ENCODE measurements at regions not wholly inside any gene's neighbourhood (a gene's known extent, or its start where the extent isn't known, plus 50 kb on each side); places are given as distances from the start of the nearest gene placed in this dataset.
"Not testable (repeated sequence)": the region's sequence is repeated elsewhere in the genome, so short reads cannot be mapped to it uniquely, and the experiment has no call there.

DNA sequence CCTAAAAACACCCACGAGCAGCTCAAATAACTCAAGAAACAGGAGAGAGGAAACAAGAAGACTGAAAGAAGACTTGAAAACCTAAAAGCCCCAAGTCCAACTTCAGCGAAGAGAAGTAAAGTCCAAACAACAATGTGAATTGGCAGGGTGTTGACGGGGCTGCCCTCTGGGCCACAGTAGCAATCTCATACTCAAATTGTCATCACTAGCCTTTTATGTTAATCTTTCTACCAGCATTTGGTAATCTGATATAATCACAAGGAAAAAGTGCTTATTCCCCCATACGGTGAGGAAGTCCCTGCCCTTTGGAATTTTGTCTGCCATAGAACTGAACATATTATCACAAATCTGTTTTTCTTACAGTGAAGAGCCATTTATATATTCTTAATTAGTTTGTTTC, 51.5 kb upstream of the IFNE start:
- no peak for DNase-seq (ENCODE audit: low read depth in 2 of 3, low spot score in 2 of 3)

DNA sequence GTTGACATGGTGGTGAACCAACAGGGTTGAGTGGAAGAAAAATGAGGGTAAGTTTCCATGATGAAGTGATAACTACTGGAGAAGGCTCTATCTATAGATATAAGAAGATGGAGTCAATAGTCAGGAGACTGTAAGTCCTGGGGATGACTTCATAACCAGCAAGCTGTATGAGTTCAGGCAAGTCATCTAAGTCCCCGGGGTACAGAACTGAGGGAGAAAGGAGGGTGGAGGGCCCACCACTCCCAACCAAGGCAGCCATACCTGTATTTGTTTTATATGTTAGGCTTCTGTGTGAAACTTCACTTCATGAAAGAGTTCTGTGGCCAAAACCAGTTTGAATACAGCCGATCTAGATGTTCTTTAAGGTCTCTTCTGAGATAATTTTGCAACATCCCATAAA, 53.3 kb upstream of the IFNE start:
- no peak for DNase-seq (ENCODE audit: low read depth in 2 of 3, low spot score in 2 of 3)

DNA sequence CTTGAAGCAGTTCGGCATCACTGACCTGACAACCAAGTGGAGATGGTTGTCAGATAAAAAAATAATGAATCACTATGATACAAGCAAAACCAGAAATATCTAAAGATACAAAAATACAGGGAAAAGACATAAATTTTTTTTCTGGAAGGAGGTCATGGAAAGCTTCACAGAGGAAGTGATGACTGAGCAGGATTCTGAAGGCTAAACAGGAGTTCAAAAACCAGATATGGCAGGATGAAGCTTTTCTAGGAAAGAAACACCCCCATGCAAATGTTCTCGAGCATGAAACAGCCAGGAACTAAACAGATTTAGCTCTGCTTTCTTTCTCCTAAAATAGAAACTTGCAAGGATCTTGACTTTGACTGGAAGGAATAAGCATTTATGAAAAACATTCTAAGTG, 60.7 kb upstream of the IFNE start:
- no peak for DNase-seq (ENCODE audit: low read depth in 2 of 3, low spot score in 2 of 3)

DNA sequence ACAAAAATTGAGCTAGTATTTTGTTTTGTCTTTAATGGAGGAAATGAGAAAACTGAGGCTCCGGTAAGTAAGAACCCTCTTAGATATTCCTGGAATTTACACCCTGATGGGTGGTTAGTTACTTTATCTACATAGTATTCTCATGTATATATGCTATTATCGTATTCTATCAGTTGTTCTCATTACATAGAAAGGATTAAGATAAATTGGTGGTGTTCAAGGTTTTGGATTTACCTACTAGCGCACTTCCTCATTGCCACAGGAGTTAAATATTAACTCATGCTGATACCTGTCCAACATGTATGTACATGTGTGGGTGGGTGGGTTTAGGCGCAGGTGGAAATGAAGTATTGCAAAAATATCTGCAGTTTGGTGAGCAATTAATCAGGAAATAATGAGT, 61.1 kb upstream of the IFNE start:
- no peak for DNase-seq (ENCODE audit: low read depth in 2 of 3, low spot score in 2 of 3)

DNA sequence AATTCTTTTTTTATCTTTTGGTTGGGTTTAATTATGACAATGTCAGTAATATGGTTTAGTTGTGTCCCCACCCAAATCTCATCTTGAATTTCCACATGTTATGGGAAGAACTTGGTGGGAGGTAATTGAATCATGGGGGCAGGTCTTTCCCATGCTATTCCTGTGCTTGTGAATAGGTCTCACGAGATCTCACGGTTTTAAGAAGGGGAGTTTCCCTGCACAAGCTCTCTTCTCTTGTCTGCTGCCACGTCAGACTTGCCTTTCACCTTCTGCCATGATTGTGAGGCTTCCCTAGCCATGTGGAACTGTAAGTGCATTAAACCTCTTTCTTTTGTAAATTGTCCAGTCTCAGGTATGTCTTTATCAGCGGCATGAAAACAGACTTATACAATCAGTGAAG, 61.7 kb upstream of the IFNE start:
- DNase-seq (ENCODE audit: low read depth in 2 of 3, low spot score in 2 of 3) = not testable (repeated sequence)

DNA sequence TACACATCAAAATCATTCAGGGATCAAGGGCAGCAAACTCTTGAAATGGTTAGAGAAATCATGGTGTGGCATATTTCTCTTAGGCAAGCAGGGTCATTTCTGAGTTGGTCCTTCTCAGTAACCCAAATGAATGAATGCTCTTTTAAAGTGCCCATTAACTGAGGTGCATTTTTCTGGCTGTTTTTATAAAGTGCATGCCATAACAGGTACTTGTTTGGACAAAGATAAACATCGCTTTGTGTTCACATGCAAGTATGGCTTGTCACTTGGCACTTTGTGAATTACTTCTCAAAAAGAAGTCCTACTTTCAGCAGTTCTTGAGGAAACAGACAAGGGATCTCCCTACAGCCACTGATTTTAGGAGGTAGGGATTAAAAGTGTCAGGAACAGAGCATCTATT, 64.8 kb upstream of the IFNE start:
- no peak for DNase-seq (ENCODE audit: low read depth in 2 of 3, low spot score in 2 of 3)

DNA sequence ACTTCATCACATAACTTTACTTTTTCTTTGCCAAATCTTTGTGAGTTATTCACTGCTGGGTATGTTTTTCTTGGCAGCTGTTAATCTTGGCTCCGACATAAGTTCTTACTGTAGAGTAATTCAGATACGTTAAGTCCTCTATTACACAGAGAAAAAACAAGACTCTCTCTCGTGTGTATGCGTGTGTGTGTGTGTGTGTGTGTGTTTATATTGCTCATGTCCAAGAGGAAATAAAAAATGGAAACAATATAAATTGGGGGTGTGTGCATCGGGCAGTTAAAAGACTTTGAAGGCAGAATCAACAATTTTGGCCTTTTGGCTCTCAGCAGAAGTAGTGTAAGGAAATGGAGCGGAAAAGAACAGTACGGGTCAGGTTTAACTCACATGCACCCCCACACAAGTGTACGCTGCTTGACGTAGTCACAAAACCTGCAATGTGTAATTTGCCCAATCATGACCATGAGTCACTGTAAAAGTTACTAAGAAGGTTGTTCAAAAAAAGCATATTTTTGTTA, 67.2 kb upstream of the IFNE start:
- no peak for DNase-seq (ENCODE audit: low read depth in 2 of 3, low spot score in 2 of 3)

DNA sequence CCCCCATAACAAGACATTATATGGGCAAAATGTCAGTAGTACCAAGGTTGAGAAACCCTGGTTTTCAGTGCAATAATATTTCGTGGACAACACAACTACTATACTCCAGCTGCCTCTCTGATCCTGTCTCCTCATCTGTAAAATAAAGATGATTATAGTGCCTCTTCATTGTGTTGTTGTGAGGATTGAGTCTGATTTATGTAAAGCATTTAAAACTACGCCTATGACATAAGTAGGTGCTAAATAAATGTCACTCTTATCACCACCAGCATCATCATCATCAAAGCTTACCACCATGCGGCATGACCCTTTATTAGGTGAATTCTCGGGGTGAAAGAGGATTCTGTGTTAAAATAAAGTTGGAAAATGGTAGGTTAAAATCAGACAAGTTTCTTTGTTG, 67.8 kb upstream of the IFNE start:
- DNase-seq (ENCODE audit: low read depth in 2 of 3, low spot score in 2 of 3) = no peak

DNA sequence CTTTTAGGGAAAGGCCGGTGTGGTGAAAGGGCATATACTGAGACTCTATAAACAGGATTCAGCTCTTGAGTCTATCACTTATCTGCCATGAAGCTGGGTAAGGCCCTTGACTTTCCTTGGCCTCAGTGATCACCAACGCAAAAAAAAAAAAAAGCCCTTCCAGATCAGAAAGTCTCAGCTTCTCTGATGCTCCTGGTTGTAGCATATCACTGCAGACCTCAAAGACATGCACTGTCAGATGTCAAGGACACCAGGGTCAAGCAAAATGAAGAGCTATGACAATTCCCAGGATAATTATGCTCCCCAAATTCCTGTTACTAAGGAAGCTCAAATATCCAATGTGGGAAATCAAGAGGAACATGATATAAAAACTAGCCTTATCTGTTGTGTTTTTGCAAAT, 68.3 kb upstream of the IFNE start:
- no peak for DNase-seq (ENCODE audit: low read depth in 2 of 3, low spot score in 2 of 3)

DNA sequence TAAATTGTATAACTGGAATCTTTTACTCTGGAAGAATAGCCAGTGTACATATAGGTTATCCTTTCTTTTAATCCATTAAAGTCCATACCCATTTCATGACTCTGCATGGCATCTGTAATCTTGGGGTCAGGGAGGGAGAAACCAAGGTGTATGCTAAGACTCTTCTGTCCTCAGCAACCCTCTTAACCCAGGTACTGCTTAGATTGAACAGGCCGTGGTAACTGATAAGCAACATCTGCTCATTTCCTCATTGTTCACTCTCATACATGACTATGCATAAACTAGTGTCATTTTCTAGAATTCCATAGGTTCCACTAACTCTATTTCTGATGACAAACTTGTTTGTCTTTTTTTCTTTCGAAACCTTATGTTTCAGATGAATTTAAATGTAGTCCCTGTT, 69.3 kb upstream of the IFNE start:
- no peak for DNase-seq (ENCODE audit: low read depth in 2 of 3, low spot score in 2 of 3)

DNA sequence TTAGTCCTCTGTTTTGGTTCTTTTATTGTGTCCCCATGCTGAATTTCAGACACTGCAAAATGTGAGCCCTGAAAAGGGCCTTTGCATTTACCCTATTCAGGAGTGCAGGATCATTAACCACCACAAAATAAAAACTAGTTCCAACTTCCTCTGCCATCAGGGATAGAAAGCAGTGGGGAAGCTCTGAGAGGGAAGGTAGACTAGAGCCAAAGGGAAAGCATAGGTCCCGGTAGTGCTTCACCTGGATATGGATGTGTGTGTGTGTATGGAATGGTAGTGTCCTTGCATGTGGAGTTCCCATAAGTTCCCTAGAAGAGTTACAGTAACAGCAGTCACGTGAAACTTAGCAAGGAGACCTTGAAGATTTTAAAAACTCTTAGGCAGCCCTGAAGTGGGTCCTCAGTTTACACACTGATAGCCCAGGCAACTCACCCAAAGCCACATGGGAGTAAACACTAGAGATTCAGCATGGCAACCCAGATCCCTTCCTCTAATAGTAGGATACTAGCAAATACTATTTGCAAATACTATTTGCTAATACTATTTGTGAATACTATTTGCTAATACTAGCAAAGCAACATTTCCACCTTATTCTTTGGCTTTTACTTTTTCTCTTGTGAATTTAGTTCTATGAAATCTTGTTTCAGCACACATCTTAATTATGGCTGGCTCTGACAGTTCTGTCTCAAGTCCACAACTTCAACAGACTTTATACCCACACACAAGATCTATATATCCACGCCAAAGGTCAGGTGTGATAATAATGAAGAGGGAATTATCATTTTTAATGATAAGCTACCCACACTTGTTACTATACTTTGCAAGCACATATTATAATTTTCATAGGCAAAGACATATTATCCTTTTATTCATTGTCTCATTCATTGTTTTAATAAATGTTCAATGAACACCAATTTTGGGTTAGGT, 70.4 kb upstream of the IFNE start:
- no peak for DNase-seq (ENCODE audit: low read depth in 2 of 3, low spot score in 2 of 3)

DNA sequence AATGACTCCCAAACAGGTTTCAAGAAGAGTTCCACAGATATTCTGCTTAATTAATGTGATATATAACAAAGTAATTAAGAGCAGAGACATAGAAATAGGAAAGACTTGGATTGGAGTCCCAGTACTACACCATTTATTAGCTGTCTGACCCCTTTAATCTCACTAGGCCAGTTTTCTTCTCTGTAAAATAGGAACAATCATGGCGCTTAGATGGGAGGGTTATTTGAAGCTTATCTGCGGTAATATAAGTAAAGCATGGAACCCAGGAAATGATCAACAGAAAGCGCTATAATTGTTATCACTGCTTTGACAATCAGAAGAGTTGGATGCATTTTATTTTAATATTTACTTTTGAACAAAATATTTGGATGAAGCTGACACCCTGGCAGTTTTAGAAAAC, 71.3 kb upstream of the IFNE start:
- DNase-seq (ENCODE audit: low read depth in 2 of 3, low spot score in 2 of 3) = no peak

DNA sequence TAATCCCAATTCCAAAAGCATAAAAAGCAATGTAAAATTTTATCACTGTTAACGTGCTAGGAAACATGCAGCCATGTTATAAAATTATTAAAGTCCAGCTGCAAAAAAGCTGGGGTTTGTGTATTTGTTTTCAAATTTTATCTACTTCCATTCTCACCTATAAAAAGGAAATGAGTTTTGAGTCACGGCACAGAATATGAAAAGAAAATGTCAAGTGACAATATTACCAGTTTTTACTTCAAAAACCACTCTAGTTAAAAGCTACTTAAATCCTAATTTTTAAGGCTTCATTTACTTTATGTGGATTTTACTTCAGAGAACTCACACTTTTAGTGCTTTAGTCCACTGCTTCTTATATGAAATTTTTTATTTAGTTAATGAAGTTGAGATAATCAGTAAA, 72.7 kb upstream of the IFNE start:
- DNase-seq (ENCODE audit: low read depth in 2 of 3, low spot score in 2 of 3) = no peak

DNA sequence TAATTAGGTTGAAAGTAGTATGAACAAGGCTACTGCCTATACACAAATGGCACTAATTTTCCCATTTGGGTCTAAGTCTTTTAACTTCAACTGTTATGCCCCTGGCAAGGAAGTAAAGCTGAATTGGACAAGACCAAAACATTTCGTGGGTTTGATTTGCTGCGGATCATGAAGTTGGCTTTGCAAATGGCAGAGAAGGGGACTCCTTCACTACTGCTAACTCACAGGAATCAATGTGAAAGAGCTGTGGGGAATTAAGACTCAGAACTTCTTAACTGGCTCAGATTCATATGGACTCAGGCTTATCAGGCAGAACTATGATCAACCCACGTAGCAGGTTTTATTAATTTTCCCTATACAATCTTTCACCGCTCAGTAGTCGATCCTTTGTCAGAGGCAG, 73.8 kb upstream of the IFNE start:
- DNase-seq (ENCODE audit: low read depth in 2 of 3, low spot score in 2 of 3) = no peak

DNA sequence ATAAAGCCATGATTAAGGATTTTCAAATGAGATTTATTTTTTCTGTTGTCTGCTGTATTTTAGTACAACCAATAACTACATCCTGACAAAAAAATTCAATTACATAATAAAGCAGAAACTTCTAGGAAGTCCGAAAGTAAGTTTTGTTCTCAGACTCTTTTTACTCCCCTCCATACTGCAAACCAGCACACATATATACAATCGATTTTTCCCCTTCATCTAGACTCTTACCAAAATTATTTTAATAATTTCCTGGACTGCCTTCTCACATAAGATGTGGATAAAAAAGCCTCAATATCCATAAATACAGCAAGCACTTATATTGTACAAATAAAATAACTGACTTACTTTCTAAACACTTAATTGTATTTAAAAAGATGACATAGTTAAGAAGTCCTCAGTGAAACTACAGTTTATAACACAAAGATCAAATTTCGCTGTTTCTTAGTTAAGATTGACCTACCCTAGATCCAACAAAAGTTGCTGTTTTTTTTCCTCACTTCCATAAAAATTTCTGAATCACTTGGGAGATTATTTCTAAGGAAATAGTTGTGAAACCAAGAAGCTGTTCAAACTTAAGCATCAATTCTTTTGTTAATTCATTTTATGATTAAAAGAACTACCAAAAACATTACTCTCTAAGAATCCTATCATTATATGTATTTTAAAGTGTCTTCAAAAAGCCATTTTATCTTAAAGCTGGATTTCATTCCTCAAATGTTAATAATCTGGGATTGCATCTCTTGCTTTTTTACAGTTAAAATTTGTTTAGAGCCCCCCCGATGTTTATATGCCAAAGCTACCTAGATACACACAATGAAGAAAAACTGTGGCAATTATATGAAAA, 74.7 kb upstream of the IFNE start:
- DNase-seq (ENCODE audit: low read depth in 2 of 3, low spot score in 2 of 3) = no peak

DNA sequence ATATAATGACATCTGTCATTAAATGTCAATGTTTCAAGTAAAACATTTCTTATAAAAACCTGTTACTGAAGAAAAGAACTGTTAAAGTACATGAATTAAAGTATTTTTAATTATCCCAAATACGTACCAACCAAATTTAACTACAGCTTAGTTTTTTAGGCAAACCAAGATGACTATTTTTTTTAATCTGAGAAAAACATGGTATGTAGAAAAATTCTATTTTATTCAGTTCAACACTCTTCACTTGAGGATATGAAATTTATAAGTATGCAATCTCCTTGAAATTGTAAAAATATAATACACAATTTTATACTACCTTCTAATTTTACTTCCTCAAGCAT, 75.3 kb upstream of the IFNE start:
- DNase-seq (ENCODE audit: low read depth in 2 of 3, low spot score in 2 of 3) = peak in 1 of 3 donors; percentile 11

DNA sequence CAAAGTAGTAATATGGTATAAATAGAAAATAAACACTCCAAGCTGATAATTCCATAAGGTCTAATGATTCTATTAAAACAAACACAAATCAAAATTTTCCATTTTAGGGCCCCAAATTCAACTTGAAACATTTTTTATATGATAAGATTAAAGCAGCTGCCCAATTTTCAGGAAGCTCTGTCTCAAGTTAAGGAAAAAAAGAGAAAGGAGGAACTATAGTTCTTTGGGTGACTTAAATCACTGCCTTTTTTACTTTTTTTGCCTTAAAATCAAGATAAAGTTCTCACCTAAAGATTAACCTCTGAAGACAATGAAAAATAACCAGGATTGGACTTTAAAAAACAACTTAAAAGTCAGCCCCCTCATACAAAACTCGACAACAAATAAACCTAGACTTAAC, 76.0 kb upstream of the IFNE start:
- peak in 1 of 3 donors; percentile 19 for DNase-seq (ENCODE audit: low read depth in 2 of 3, low spot score in 2 of 3)

DNA sequence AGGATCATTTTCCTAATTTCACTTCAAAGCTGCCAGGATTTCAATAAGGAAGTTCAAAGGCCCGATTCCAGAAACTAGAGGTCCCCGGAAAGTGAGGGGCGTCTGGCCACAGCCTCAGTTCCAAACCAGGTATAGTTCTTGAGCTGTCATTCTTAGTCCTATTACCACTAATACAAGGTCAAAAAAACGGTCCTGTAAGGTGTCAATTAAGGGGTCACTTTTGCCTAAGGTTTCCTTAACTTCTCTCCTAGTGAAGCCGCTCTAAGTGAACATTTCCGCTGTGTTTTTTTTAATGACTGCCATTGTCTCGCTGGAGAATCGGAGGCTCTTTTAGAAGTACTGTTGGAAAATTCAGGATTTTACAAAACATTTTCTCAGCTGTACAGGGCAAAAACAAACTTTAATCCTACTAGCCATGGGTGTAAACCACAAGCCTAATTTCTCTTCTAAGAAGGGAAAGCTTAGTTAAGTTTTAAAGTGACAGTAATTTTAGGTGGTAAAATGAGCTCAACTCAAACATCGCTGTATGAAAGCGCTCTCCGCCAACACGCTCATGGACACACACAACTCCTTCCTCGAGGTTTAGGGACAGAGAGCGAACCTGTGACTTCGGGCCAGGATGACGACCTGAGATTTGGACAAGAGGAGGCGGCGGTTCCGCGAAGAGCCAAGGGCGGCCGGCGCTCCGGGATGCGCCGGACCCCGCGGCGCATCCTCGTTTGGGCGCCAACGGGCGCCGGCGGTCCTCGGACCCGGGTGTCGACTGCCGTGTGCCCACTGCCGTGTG, 76.7 kb upstream of the IFNE start:
- peak in 1 of 3 donors; percentile 27 for DNase-seq (ENCODE audit: low read depth in 2 of 3, low spot score in 2 of 3)

DNA sequence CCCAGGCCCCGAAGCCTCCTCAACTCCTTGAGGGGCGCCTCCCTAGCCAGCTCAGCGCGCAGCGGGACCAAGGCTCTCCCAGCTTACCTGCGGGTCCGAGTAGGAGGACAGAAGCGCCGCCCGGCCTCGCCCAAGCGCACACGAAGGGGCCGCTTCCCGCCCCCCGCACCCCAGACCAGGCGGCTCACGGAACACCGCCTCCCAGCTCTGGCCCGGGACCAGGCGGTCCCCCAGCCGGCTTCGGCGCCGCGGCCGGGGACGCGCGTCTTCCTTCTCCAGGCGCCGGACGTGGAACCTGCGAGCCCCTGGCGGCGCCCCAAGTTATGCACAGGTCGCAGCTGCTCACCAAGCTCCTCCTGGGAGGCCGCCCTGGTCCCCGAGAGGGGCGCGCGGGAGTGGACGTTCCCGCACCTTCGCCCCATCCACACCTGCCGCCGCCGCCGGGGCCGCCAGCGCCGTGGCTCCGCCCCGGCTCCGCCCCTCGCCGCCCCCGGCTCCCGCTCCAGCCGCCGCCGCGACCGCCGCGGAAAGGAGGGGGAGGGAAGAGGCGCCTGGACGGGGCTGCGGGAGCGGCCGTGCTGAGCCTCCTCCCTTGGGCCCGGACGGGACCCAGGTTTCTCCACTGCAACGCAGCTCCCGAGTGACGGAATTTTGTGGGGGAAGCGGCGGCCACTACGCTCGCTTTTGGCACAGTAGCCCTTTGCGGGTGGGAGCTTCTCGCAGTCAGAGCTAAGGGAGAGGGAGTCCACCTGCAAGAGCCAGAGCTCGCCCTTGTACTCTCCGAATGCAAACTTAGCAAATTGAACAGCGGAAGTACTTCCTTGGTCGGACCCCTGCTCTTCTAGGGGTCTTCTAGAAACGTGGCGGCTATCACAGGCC, 77.5 kb upstream of the IFNE start:
- peak in 2 of 3 donors; percentile 43 to 49 for DNase-seq (ENCODE audit: low read depth in 2 of 3, low spot score in 2 of 3)

DNA sequence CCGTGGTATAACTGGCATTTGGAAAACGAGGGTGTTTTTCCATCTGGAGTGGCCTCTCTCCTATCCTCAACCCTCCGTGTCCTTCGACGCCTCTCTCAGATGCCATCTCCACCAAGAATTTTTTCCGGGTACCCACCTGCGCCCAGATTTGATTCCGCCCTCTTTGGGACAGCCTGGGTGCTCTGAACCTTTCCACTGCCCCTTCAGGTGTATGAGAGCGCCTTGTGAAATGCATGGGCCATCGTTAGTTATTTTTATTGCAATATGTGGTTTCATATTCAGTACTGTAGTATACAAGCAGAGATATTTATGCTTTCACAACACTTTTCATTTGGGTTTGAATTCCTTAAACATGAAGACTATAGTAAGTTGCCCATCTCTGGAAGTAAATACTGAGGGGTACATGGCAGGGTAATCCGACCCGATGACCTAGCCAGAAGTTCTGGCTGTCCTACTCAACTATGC, 78.2 kb upstream of the IFNE start:
- no peak for DNase-seq (ENCODE audit: low read depth in 2 of 3, low spot score in 2 of 3)
